K562 (cell line): ENCODE measurements at regions not wholly inside any gene's neighbourhood (a gene's known extent, or its start where the extent isn't known, plus 50 kb on each side); places are given as distances from the start of the nearest gene placed in this dataset.

Experiments
- BRCA1 ChIP-seq, 2 experiments: fragments of 450-650 bp in 1 of 2; sonication (generic) in 1 of 2; formaldehyde crosslinking in 1 of 2; IDR thresholded peaks; 2 replicates each; pipeline versions ENCODE4 v1.5.0 to v1.6.1; 2017 to 2020; ENCODE audit warnings: mild to moderate bottlenecking in 1 of 2, missing genetic modification reagents in 1 of 2
- CTCF ChIP-seq, 3 experiments: IDR thresholded peaks in 2 of 3; conservative IDR thresholded peaks in 1 of 3; 2 replicates each; pipeline ENCODE4 v1.5.1; 2011 to 2012; ENCODE audit warnings: low read length in 3 of 3, mild to moderate bottlenecking in 3 of 3, control low read depth in 2 of 3, improper control_type of control experiment in 1 of 3, inconsistent platforms in 1 of 3, low read depth in 1 of 3, mixed read lengths in 1 of 3, moderate library complexity in 1 of 3; ENCODE audit not compliant: insufficient read depth in 2 of 3
- KDM1A ChIP-seq, 2 experiments: fragments of 450-650 bp; IDR thresholded peaks; 2 replicates each; pipeline ENCODE4 v1.6.1; 2016; ENCODE audit warnings: mild to moderate bottlenecking in 2 of 2
- TFAP4 ChIP-seq: sonication (generic); formaldehyde crosslinking; IDR thresholded peaks from 2 replicates; pipeline ENCODE4 v1.8.0; 2022; ENCODE audit warnings: missing genetic modification reagents, mild to moderate bottlenecking, moderate library complexity, borderline replicate concordance
- TF ChIP-seq, protein P1 (sequence below): fragments of 250-450 bp; sonication (Bioruptor Pico); IDR thresholded peaks from 2 replicates; pipeline ENCODE4 v1.8.0; 2022; ENCODE audit warnings: inconsistent platforms
- TF ChIP-seq, protein P2 (sequence below): sonication (generic); formaldehyde crosslinking; IDR thresholded peaks from 2 replicates; pipeline ENCODE4 v1.9.0; 2022; ENCODE audit warnings: mild to moderate bottlenecking, missing genetic modification reagents

- TF ChIP-seq CTCF (IDR thresholded peaks at IDR 0.05 in 2 of 3, conservative IDR thresholded peaks at IDR 0.05 in 1 of 3; ENCODE audit: insufficient read depth in 2 of 3, low read depth in 1 of 3, low read length in 3 of 3) (no peak), BRCA1 (IDR thresholded peaks at IDR 0.05) (no peak), BRCA1 (CRISPR knock-in tag; IDR thresholded peaks at IDR 0.05) (no peak), KDM1A (IDR thresholded peaks at IDR 0.05) (no peak), TFAP4 (CRISPR knock-in tag) (no peak)
- TF ChIP-seq, protein P1, sequence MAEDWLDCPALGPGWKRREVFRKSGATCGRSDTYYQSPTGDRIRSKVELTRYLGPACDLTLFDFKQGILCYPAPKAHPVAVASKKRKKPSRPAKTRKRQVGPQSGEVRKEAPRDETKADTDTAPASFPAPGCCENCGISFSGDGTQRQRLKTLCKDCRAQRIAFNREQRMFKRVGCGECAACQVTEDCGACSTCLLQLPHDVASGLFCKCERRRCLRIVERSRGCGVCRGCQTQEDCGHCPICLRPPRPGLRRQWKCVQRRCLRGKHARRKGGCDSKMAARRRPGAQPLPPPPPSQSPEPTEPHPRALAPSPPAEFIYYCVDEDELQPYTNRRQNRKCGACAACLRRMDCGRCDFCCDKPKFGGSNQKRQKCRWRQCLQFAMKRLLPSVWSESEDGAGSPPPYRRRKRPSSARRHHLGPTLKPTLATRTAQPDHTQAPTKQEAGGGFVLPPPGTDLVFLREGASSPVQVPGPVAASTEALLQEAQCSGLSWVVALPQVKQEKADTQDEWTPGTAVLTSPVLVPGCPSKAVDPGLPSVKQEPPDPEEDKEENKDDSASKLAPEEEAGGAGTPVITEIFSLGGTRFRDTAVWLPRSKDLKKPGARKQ (CRISPR knock-in tag) = no peak
- TF ChIP-seq, protein P2, sequence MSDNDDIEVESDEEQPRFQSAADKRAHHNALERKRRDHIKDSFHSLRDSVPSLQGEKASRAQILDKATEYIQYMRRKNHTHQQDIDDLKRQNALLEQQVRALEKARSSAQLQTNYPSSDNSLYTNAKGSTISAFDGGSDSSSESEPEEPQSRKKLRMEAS = no peak
These were observed 481.9 kb upstream of the SPRED2 start for GRCh38 chr2:65914244-65914786.
